Epithelial cell of proximal tubule (primary cell): ENCODE measurements at regions not wholly inside any gene's neighbourhood (a gene's known extent, or its start where the extent isn't known, plus 50 kb on each side); places are given as distances from the start of the nearest gene placed in this dataset.
A peak's percentile ranks its signal among the peaks of the same experiment; 100 is the strongest.

Experiments used
- DNase-seq: peaks from one replicate; pipeline ENCODE4 v3.0.0-alpha.2; 2011; ENCODE audit warnings: low read depth
- H3K4me3 ChIP-seq: 2 replicates; pipeline ENCODE4 v1.5.1; 2011; ENCODE audit warnings: low read depth, mild to moderate bottlenecking, low read length
- TF ChIP-seq, protein P1 (sequence below): conservative IDR thresholded peaks from 2 replicates; pipeline ENCODE4 v1.5.1; 2012; ENCODE audit warnings: low read depth, mild to moderate bottlenecking, low read length

DNA sequence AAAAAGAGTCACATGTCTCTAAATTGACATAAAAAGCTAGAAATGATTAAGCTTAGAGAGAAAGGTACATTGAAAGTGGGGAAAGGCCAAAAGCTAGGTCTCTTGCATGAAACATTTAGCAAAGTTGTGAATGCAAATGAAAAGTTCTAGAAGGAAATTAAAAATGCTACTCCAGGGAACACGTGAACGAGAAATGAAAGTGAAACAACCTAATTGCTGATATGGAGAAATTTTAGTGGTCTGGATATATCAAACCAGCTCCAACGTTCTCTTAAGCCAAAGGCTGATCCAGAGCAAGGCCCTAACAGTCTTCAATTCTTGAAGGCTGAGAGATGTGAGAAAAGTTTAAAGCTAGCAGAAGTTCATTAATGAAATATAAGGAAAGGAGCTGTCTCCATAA is 419.8 kb downstream of the SLITRK6 start:
- peak overlapping the region; percentile 16 for H3K4me3 ChIP-seq
- no peak for DNase-seq
- TF ChIP-seq, protein P1, sequence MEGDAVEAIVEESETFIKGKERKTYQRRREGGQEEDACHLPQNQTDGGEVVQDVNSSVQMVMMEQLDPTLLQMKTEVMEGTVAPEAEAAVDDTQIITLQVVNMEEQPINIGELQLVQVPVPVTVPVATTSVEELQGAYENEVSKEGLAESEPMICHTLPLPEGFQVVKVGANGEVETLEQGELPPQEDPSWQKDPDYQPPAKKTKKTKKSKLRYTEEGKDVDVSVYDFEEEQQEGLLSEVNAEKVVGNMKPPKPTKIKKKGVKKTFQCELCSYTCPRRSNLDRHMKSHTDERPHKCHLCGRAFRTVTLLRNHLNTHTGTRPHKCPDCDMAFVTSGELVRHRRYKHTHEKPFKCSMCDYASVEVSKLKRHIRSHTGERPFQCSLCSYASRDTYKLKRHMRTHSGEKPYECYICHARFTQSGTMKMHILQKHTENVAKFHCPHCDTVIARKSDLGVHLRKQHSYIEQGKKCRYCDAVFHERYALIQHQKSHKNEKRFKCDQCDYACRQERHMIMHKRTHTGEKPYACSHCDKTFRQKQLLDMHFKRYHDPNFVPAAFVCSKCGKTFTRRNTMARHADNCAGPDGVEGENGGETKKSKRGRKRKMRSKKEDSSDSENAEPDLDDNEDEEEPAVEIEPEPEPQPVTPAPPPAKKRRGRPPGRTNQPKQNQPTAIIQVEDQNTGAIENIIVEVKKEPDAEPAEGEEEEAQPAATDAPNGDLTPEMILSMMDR, result no peak

DNA sequence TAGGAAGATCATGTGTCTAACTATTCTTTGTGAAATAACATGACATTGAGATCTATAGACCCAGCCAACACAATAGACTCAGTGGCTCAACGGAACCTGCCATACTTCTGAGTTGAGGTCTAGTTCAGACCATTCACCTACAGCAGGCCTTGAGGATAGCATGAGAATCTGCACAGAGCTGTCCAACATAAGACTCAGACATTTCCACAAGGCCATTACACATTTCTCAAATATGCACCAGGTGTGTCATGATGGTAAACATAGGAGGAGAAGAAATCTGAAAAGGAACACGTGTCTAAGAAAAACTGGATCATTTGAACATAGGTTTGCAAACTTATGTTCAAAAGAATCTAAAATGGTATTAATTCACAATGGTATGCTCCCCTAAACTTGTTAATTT is 421.4 kb downstream of the SLITRK6 start:
- H3K4me3 ChIP-seq, result no peak overlapping the region
- TF ChIP-seq, protein P1, result no peak
- no peak for DNase-seq

GRCh38 chr13:85373322-85373721 is 425.9 kb downstream of the SLITRK6 start:
- TF ChIP-seq, protein P1, result no peak

GRCh38 chr13:85371254-85371653 is 428.0 kb downstream of the SLITRK6 start:
- H3K4me3 ChIP-seq, result no peak overlapping the region
- TF ChIP-seq, protein P1, result no peak
- DNase-seq, result no peak

More at GRCh38 chr13:85373322-85373721, 425.9 kb downstream of the SLITRK6 start:
- no peak for DNase-seq
- H3K4me3 ChIP-seq, result no peak overlapping the region

GRCh38 chr13:85368686-85369085 is 430.5 kb downstream of the SLITRK6 start:
- TF ChIP-seq, protein P1, result no peak
- no peak overlapping the region for H3K4me3 ChIP-seq
- DNase-seq, result no peak

DNA sequence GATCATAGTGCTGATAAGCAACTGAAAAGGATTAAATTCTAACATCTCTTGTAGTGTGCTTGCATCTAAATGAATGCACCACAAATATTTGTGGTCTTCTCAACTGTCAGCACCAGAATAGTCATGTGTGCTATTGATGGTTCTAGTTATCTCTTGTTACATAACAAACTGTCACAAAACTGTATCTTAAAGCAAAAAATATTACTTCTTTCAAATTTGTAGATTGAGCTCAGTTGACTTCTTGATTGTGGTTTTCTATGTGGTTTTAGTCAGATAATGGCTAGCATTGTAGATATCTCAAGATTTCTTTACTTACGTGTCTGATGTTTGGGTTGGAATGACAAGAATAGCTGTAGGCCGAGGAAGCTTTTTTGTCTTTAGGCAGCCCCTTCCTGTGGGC is 431.3 kb downstream of the SLITRK6 start:
- H3K4me3 ChIP-seq, result no peak overlapping the region
- no peak for DNase-seq
- TF ChIP-seq, protein P1, result no peak

DNA sequence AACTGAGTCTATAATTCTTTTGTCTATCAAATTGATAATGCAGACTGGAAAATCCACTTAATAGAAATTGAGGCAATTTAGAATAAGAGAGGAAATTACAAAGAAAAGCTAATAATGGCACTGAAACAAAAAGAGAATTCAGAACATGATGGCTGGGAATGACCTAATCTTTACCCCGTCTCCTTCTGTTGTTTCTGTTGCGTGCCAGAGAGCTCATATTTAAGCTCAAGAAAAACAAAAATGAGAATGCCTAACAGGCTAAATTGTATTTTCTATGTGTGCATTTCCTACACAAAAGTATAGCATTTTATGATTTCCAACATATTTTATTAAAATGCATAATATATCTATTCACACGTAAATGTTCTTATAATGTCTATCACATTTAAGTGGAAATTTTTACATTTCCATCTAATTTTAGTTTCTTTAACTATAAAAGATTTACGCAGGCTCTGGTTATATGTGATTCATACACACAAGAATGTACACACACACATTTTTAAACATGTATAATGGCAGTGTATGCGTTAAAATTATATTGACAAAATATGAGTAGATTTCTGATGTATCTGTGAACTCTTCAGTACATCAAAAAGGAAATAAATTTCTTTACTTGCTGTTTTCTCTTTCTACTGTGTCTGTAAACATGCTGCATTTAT is 432.3 kb downstream of the SLITRK6 start:
- H3K4me3 ChIP-seq, result no peak overlapping the region
- TF ChIP-seq, protein P1, result no peak
- no peak for DNase-seq
